Tibial nerve (tissue), 3 donors: ENCODE measurements at regions not wholly inside any gene's neighbourhood (a gene's known extent, or its start where the extent isn't known, plus 50 kb on each side); places are given as distances from the start of the nearest gene placed in this dataset.

ENCODE experiments used
- CTCF ChIP-seq, 5 experiments: fragments of 200-600 bp in 3 of 5; fragments of 450-650 bp in 2 of 5; sonication (generic) in 3 of 5; IDR thresholded peaks; one replicate each; pipeline ENCODE4 v1.5.1; 2016 to 2019; ENCODE audit warnings: antibody characterized with exemption in 5 of 5, mild to moderate bottlenecking in 3 of 5, moderate library complexity in 2 of 5
- POLR2A ChIP-seq, 2 donors: fragments of 450-650 bp; IDR thresholded peaks; one replicate each; pipeline ENCODE4 v1.6.1; 2017; ENCODE audit warnings: antibody characterized with exemption in 2 of 2, mild to moderate bottlenecking in 2 of 2, moderate library complexity in 2 of 2

GRCh38 chr13:38606699-38607535 is 80.0 kb upstream of the FREM2 start:
- no peak for TF ChIP-seq CTCF (IDR thresholded peaks at IDR 0.05)
- no peak for TF ChIP-seq POLR2A (IDR thresholded peaks at IDR 0.05)
